GM21576 (cell line): ENCODE measurements at regions not wholly inside any gene's neighbourhood (a gene's known extent, or its start where the extent isn't known, plus 50 kb on each side); places are given as distances from the start of the nearest gene placed in this dataset.

Source experiments
- ATAC-seq: cut with Tn5 transposase; IDR thresholded peaks from one replicate; pipeline ENCODE4 v1.9.1; 2021; ENCODE audit warnings: mild to moderate bottlenecking, moderate library complexity; ENCODE audit not compliant: unreplicated experiment

GRCh38 chr9:109880276-109881169 lies 100.5 kb downstream of the PALM2AKAP2 start:
- peak; percentile 88 for ATAC-seq

GRCh38 chr9:109883623-109884022 lies 103.6 kb downstream of the PALM2AKAP2 start:
- no peak for ATAC-seq

GRCh38 chr9:109886041-109886440 lies 106.0 kb downstream of the PALM2AKAP2 start:
- no peak for ATAC-seq

GRCh38 chr9:109886617-109887016 lies 106.6 kb downstream of the PALM2AKAP2 start:
- peak; percentile 61 for ATAC-seq

- no peak for ATAC-seq
These were observed 107.1 kb downstream of the PALM2AKAP2 start for GRCh38 chr9:109887079-109887478.

GRCh38 chr9:109888695-109889094 lies 108.7 kb downstream of the PALM2AKAP2 start:
- ATAC-seq: no peak

GRCh38 chr9:109889456-109889855 lies 109.5 kb downstream of the PALM2AKAP2 start:
- ATAC-seq: no peak

- peak; percentile 51 for ATAC-seq
These were observed 113.2 kb downstream of the PALM2AKAP2 start for GRCh38 chr9:109893241-109893640.

GRCh38 chr9:109894473-109894872 lies 114.5 kb downstream of the PALM2AKAP2 start:
- ATAC-seq: no peak

GRCh38 chr9:109894921-109895758 lies 115.1 kb downstream of the PALM2AKAP2 start:
- peak; percentile 64 for ATAC-seq

- no peak for ATAC-seq
These were observed 121.2 kb downstream of the PALM2AKAP2 start for GRCh38 chr9:109901201-109901600.

GRCh38 chr9:109903515-109904138 lies 123.6 kb downstream of the PALM2AKAP2 start:
- ATAC-seq: peak; percentile 34

- ATAC-seq: no peak
These were observed 124.7 kb downstream of the PALM2AKAP2 start for GRCh38 chr9:109904666-109905065.

GRCh38 chr9:109905472-109905871 lies 125.5 kb downstream of the PALM2AKAP2 start:
- ATAC-seq: no peak

GRCh38 chr9:109906766-109907382 lies 126.9 kb downstream of the PALM2AKAP2 start:
- ATAC-seq: peak; percentile 26

- ATAC-seq: peak; percentile 74
These were observed 127.4 kb downstream of the PALM2AKAP2 start for GRCh38 chr9:109907400-109907799.

GRCh38 chr9:109907810-109908458 lies 127.9 kb downstream of the PALM2AKAP2 start:
- ATAC-seq: no peak

GRCh38 chr9:109908459-109909390 lies 128.7 kb downstream of the PALM2AKAP2 start:
- no peak for ATAC-seq
